Mucosa of rectum (tissue), 2 donors: ENCODE measurements at regions not wholly inside any gene's neighbourhood (a gene's known extent, or its start where the extent isn't known, plus 50 kb on each side); places are given as distances from the start of the nearest gene placed in this dataset.
A peak's percentile ranks its signal among the peaks of the same experiment; 100 is the strongest.

Experiments used
- H3K27ac ChIP-seq, 2 donors: one replicate each; pipeline ENCODE4 v1.7.0; 2013; ENCODE audit warnings: inconsistent platforms in 2 of 2, low read depth in 2 of 2, low read length in 2 of 2
- H3K27me3 ChIP-seq, 2 donors: one replicate each; pipeline ENCODE4 v1.7.0; 2013; ENCODE audit warnings: low read length in 2 of 2; ENCODE audit not compliant: control insufficient read depth in 2 of 2, insufficient read depth in 2 of 2
- H3K36me3 ChIP-seq, 2 donors: one replicate each; pipeline ENCODE4 v1.7.0; 2013; ENCODE audit warnings: low read length in 2 of 2; ENCODE audit not compliant: control insufficient read depth in 2 of 2, insufficient read depth in 2 of 2
- H3K4me1 ChIP-seq, 2 donors: one replicate each; pipeline ENCODE4 v1.7.0; 2013; ENCODE audit warnings: low read length in 2 of 2, mild to moderate bottlenecking in 1 of 2; ENCODE audit not compliant: control insufficient read depth in 2 of 2, insufficient read depth in 2 of 2
- H3K4me3 ChIP-seq, 2 donors: one replicate each; pipeline ENCODE4 v1.7.0; 2013; ENCODE audit warnings: low read length in 2 of 2
- H3K9ac ChIP-seq, 2 donors: one replicate each; pipeline ENCODE4 v1.7.0; 2013; ENCODE audit warnings: low read length in 2 of 2, low read depth in 1 of 2, mild to moderate bottlenecking in 1 of 2
- H3K9me3 ChIP-seq, 2 donors: one replicate each; pipeline ENCODE4 v1.7.0; 2013; ENCODE audit warnings: low read length in 2 of 2; ENCODE audit not compliant: control insufficient read depth in 2 of 2
- donor health status: healthy.
- donor health status: Normal muscosa, but diverticular disease.

DNA sequence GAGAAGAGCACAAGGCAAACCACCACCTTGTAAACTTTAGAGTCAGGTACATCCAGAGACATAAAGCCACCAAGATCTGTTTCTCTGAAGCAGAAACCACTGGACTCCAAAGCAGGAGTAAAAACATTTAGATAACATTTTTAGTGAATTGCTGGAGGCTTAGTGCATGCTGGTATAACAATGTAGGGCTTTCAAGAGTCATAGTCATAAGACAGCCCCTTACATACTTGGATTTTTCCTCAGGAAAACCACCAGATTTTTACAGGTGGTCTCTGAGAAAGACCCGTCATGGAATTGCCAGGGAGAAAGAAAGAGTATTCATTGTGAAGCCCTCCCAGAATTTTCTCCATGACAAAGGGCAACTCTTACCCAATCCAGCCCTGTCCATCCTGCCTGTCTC, 434.5 kb upstream of the NAALADL2 start:
- H3K4me1 ChIP-seq, result no peaks in the 10 kb centered on the region
- H3K27ac ChIP-seq, result no peak overlapping the region
- H3K9ac ChIP-seq, result no peak overlapping the region
- H3K9me3 ChIP-seq, result no peaks in the 10 kb centered on the region
- H3K4me3 ChIP-seq, result no peak overlapping the region
- no peaks in the 10 kb centered on the region for H3K36me3 ChIP-seq
- no peaks in the 10 kb centered on the region for H3K27me3 ChIP-seq

DNA sequence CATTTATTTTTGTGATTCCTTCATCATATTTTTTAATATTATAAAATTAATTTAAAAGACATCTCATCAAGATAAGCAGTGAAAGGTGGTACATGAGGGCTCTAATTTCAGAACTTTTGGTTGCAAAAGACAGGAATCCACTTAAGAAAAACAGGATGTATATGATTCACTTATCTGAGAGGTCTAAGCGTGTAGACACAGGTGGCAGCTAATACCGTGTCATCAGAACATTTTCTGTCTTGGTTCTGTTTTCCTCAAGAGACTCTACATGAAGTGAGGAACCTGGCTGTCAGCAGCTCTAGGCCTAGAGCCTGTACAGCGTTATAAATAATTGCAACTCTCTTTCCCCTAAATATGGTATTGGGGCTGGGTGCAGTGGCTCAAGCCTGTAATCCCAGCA, 433.7 kb upstream of the NAALADL2 start:
- no peak overlapping the region for H3K4me3 ChIP-seq
- no peaks in the 10 kb centered on the region for H3K36me3 ChIP-seq
- no peak overlapping the region for H3K9ac ChIP-seq
- H3K9me3 ChIP-seq, result no peaks in the 10 kb centered on the region
- H3K4me1 ChIP-seq, result no peaks in the 10 kb centered on the region
- no peaks in the 10 kb centered on the region for H3K27me3 ChIP-seq
- no peak overlapping the region for H3K27ac ChIP-seq

DNA sequence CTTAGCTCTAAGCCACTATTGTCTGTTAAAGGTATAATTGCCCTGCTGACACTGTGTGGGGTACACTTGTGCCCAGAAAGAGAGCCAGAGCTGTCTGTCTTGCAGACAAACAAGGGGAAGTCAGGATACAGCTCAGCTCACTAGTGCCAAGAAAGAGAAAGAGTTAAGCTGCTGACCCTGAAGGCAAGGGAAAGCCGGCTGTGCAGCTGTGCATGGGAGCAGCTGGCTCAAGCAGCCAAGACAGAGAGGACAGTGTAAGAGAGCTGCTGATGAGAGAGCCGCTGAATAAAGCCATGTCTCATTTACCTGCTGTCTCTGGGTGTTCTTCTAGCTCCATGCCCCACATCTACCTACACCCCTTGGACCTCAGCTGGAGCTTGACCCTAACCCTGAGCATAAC, 428.1 kb upstream of the NAALADL2 start:
- Histone ChIP-seq H3K4me3 (no peak overlapping the region), H3K4me1 (no peaks in the 10 kb centered on the region)

DNA sequence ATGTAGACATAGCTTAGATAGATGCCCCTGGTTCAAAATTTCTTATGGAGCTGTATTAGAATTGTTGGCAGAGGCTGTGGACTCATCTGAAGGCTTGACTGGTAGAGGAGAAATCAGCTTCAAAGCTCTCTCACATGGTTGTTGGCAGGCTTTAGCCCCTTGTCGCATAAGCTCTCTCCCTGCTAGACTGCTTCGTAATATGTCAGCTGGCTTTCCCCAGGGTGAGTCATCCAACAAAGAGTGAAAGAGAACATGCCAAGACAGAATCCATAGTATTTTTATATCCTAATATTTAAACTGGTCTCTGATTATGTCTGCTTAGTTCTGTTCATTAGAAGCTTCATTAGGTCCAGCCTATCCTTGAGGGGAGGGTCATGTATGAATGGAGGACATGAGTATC, 427.4 kb upstream of the NAALADL2 start:
- no peaks in the 10 kb centered on the region for H3K4me1 ChIP-seq
- H3K36me3 ChIP-seq, result no peaks in the 10 kb centered on the region
- H3K9me3 ChIP-seq, result no peaks in the 10 kb centered on the region
- H3K27me3 ChIP-seq, result no peaks in the 10 kb centered on the region
- H3K27ac ChIP-seq, result no peak overlapping the region
- H3K4me3 ChIP-seq, result no peak overlapping the region
- H3K9ac ChIP-seq, result no peak overlapping the region

More for the DNA sequence above, 428.1 kb upstream of the NAALADL2 start:
- H3K27me3 ChIP-seq, result no peaks in the 10 kb centered on the region
- H3K9ac ChIP-seq, result no peak overlapping the region
- no peak overlapping the region for H3K27ac ChIP-seq
- H3K36me3 ChIP-seq, result no peaks in the 10 kb centered on the region
- H3K9me3 ChIP-seq, result no peaks in the 10 kb centered on the region

DNA sequence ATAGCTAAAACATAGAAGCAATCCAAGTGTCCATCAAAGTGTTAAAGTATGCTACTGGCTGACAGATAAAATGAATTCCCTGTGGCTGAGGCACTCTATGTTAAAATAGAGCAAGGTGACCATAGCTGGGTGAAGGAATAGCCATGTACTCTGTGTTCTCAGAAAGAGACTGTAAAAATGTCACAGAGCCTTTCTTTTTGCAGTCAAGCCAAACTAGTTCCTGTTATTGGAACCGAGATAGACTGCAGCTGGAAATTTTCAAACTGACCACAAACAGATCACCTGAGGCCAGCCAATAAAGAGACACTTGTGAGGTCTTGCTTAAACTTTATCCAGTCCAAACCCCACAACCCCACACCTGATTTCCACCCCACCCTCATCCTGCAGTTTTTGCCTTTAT, 422.8 kb upstream of the NAALADL2 start:
- no peak overlapping the region for H3K9ac ChIP-seq
- no peak overlapping the region for H3K27ac ChIP-seq
- H3K4me1 ChIP-seq, result peaks cover 4 to 6% of the 10 kb centered on the region in 2 donors
- no peaks in the 10 kb centered on the region for H3K27me3 ChIP-seq
- H3K36me3 ChIP-seq, result no peaks in the 10 kb centered on the region
- no peaks in the 10 kb centered on the region for H3K9me3 ChIP-seq
- no peak overlapping the region for H3K4me3 ChIP-seq

DNA sequence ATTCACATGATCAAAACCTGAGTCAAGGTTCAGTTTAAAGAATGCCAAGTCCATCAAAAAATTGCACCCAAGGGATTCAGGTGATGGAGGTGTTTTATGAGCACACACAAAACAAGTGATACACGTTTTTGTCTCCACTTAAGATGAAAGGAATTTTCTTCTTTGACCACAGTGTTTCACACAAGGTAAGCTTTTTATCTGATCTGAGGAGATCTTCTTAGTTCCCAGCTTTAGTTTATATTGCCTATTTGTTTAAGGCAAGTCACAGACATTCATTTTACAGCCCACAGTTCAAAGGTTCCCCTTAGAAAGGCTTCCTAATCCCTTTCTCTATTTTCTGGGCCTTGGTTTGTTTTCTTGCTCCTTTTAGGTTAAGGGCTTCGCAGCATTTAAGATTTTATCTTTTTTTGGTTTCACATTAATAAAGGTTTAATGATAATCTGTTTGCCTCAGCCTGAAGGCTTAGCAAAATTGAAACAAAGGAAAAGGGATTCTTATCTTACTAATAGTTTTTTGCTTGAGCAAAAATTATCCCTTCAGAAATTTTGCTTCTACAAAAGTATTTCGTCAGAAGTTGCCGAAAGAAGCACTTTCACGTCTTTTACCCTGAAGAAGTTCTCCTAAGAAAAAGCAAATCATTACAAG, 420.5 kb upstream of the NAALADL2 start:
- H3K4me3 ChIP-seq, result no peak overlapping the region
- peak overlapping the region; percentile 76 to 94 for H3K27ac ChIP-seq
- H3K4me1 ChIP-seq, result peaks cover 4 to 6% of the 10 kb centered on the region in 2 donors
- H3K36me3 ChIP-seq, result no peaks in the 10 kb centered on the region
- H3K9ac ChIP-seq, result no peak overlapping the region
- H3K27me3 ChIP-seq, result no peaks in the 10 kb centered on the region
- no peaks in the 10 kb centered on the region for H3K9me3 ChIP-seq

DNA sequence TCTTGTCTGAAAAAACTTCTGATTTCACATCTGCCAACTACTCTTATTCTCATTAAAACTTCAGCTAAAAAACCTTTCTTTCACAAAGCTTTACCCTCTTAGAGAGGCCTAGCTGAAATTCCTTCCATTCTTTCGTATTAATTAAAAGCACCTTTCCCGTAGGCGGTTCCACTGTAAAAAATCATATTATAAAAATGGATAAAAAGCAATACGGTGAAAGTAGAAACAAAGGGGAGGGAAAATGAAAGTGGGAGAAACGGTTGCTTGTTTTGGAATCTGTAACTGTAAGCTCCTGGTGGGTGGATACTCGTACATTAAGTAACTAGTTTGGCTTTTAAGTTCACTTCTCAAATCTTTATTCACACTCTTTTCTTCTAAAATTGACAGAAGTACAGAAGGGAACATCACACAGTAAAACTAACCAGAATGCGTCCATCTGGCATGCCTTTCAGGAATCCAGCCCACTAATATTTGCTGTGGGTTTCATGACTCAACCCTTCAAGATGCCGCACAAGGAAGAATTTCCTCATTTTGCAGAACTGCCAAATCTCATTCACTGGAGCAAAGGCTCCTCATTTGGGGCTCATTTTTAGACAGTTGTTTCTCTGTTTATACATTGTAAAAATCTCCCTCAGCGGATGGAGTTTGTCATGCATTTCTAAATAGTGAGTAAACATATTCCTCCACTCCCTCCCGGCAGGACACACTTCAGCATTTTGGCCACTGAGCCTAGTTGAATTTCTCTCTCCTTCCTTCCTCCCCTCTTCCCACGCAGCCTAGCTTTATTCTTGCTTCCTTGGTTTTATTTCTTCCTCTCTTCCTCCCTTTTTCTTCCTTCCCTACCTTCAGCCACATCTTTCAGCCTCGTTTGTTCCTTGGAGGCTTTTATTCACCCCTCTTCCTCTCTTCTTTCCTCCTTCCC, 419.5 kb upstream of the NAALADL2 start:
- Histone ChIP-seq H3K9me3 (no peaks in the 10 kb centered on the region), H3K36me3 (no peaks in the 10 kb centered on the region), H3K4me3 (peak overlapping the region; percentile 78 to 91), H3K27ac (peak overlapping the region; percentile 76 to 94), H3K9ac (peak overlapping the region; percentile 63 to 83), H3K4me1 (peaks cover 4 to 6% of the 10 kb centered on the region in 2 donors), H3K27me3 (no peaks in the 10 kb centered on the region)

DNA sequence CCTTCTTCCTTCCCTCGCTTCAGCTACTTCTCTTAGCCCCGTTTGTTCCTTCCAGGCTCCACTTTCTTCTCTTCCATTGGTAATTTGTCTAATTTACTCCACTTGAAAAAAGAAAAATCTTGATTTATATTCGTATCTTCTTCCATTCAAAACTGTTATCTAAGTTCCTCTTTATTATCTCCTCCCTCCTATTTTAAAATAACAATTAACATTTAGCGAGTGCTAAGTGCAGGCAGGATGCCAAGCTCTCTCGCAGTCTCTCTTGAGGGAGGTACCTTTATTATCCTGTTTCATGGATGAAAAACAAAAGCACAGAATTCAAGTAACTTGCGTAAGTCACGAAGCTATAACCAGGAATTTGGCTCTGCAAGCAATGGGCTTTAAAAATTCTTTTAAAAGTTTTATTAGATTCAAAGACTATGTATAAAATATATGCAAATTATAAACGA, 418.9 kb upstream of the NAALADL2 start:
- peak overlapping the region; percentile 94 to 95 for H3K27ac ChIP-seq
- no peaks in the 10 kb centered on the region for H3K9me3 ChIP-seq
- H3K36me3 ChIP-seq, result no peaks in the 10 kb centered on the region
- peak overlapping the region; percentile 78 to 91 for H3K4me3 ChIP-seq
- peak overlapping the region; percentile 63 to 83 for H3K9ac ChIP-seq
- peaks cover 4 to 6% of the 10 kb centered on the region in 2 donors for H3K4me1 ChIP-seq
- H3K27me3 ChIP-seq, result no peaks in the 10 kb centered on the region

DNA sequence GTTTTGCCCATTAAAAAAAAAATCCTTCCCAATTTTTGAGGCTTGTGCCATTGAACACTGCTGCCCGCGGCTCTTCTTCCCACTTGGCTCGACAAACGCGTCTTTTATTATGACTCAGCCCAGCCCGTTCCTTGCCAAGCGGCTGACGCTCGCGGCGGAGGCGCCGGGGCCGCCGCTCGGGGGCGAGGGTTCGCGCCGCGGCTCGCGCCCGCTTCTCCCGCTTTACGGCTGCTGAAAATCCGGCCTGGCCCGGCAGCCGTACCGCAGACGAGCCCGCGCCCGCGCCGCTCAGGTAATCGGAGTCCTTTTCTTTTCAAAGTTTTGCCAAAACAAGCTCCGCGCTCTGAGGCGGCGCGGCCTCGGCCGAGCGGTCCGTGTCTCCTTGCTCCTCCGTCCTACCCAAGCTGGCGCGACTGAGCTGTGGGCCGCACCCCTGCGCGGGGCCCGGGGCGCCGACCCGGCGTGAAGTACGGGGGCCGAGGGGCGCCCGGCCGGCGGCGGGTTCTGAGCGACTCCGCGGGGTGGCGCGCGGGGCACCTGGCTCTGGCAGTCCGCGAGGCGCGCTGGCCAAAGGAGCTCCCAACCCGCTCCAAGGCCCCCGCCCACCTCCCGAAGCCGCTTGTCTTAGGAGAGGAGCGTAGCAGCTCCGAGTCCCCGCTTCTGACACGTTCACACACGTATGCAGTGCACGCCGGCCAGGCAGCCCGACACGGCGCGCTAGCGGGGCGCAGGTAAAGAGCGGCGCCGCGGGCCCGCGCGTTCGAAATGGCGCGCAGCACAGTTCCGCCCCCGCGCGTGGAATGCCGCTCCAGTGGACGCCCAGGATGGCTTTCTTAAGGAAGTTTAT, 418.2 kb upstream of the NAALADL2 start:
- peak overlapping the region; percentile 83 for H3K9ac ChIP-seq
- peaks cover 4 to 6% of the 10 kb centered on the region in 2 donors for H3K4me1 ChIP-seq
- H3K9me3 ChIP-seq, result no peaks in the 10 kb centered on the region
- no peaks in the 10 kb centered on the region for H3K27me3 ChIP-seq
- peak overlapping the region; percentile 94 to 95 for H3K27ac ChIP-seq
- peak overlapping the region; percentile 78 to 91 for H3K4me3 ChIP-seq
- no peaks in the 10 kb centered on the region for H3K36me3 ChIP-seq
